ENCODE measurements at regions not wholly inside any gene's neighbourhood (a gene's known extent, or its start where the extent isn't known, plus 50 kb on each side); places are given as distances from the start of the nearest gene placed in this dataset.

GRCh38 chr4:125434136-125434535, 119.4 kb downstream of the FAT4 start:
- DNase-seq = no peak

DNA sequence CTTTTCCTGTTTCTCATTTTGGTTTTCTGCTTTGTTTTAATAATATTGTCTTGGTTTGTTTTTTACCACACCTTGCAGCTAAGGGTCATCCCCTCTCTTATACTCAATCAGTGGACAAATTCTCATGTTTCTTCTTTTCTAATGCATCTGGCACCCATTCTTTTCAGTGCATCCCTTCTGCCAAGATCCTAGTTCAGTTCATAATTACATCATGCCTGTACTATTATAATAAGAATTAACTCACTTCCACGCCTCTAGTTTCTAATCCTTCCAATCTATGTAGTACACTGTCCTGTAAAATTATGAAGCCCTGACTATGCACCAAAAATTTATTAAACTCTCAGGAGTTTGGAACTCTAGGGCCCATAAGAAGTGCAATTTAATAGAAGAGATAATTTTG, 126.1 kb downstream of the FAT4 start:
- DNase-seq = peak; percentile 7 to 21 (median 18)

DNA sequence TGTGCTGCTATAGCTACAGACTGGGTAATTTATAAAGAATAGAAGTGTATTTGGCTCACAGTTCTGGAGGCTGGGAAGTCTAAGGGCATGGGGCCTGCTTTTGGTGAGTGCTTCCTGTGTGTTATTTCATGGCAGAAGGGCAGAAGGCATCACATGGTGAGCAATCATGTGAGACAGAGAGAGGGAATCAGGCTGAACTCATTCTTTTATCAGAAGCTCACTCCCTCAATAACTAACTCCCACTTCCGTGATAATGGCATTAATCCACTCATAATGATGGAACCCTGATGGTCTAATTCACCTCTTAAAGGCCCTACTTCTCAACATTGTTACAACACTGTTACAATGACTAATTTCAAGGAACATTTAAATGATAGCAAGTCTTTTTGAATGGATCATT, 129.4 kb downstream of the FAT4 start:
- no peak for DNase-seq

DNA sequence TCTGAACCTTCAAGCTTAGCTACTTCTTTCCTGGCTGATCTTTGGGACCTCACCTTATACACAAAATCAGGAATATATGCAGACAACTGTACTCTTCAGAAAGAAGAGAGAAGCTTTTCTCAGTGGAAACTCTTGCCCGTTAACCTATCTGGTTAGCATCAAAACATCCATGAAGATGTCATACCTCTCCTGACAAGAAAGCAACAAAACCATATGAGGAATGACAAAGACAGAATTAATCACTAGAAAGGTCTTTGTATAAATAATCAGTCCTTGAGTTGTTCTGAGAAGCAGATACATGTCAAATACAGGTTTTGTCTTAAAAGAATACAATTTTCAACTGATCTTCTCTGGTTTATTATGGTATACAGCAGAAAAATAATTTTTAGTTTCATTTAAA, 130.8 kb downstream of the FAT4 start:
- no peak for DNase-seq

DNA sequence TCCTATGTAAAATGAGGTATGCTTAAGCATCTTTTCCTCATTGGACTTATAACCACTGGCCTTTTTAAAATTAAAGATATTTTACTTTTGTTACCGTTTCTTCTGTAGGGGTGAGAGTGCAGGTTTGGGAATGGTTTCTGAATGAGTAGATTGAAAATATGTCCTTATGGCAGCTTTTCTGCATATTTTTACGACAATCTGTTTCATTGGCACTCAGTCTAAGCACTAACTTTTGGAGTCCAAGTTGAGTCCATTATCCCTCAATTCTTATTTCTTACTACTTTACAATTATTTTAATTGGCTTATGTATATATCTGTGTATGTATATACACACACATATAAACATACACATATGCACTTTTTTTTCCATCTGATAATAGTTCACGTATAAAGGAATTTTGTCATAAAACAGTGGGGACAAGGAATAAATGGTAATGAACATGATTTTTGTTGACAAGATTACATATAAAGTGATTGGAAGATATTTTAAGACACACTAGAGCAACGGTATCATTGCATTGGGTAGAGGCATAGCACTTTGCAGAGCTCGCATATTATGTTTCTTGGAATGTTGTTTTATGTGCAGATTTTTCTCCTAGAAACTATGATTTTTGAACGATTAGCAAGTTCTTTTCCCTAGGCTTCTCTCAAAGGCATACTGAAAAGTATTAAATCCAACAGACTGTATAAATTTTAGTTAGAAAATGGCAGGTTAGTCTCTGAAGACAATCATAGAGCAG, 133.0 kb downstream of the FAT4 start:
- no peak for DNase-seq

- no peak for DNase-seq
Observed at GRCh38 chr4:125456075-125456474, 141.3 kb downstream of the FAT4 start.

GRCh38 chr4:125459531-125459930, 144.8 kb downstream of the FAT4 start:
- DNase-seq = no peak

GRCh38 chr4:125461676-125462363, 147.1 kb downstream of the FAT4 start:
- no peak for DNase-seq

DNA sequence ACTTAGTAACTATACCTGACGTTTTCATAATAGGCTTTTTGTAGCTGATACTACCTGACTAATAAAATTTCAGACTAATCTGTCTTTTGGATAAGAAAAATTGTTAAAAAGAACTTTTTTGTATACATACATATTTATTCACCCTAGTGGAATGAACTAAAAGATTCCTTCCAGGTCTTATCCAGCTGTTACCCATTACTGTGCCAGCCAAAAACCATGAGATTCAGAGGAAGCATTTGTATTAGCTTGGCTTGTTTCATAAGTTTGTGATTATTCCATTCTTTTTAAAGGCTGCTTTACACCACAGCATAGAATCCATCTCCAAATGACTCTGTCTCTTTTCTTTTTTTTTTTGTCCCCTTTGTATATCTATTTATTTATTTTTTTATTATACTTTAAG, 149.4 kb downstream of the FAT4 start:
- DNase-seq = no peak

- DNase-seq = no peak
Observed at GRCh38 chr4:125481334-125482045, 166.7 kb downstream of the FAT4 start.

GRCh38 chr4:125482822-125483221, 168.1 kb downstream of the FAT4 start:
- no peak for DNase-seq

GRCh38 chr4:125483278-125483677, 168.5 kb downstream of the FAT4 start:
- DNase-seq = peak in 1 of 3 donors; percentile 8

GRCh38 chr4:125484912-125485311, 170.2 kb downstream of the FAT4 start:
- DNase-seq = no peak

DNA sequence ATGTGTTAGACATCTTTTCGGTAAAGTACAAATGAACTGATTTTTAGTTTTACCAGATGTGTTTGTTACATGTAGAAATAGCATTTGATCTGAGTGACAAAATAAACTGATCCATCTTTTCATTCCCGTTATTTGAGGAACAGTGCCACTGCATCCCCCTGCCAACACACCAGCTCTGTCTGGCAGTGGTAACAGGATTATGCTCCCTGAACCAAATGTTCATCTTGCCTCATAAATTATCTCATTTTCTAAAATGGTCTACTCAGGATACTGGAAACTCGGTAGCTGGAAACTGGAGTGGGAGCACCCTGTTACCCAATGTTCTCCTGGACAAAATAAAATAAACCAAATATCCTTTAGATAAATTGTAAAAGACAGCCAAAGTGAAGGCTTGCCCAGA, 171.6 kb downstream of the FAT4 start:
- DNase-seq = peak in 1 of 3 donors; percentile 46

DNA sequence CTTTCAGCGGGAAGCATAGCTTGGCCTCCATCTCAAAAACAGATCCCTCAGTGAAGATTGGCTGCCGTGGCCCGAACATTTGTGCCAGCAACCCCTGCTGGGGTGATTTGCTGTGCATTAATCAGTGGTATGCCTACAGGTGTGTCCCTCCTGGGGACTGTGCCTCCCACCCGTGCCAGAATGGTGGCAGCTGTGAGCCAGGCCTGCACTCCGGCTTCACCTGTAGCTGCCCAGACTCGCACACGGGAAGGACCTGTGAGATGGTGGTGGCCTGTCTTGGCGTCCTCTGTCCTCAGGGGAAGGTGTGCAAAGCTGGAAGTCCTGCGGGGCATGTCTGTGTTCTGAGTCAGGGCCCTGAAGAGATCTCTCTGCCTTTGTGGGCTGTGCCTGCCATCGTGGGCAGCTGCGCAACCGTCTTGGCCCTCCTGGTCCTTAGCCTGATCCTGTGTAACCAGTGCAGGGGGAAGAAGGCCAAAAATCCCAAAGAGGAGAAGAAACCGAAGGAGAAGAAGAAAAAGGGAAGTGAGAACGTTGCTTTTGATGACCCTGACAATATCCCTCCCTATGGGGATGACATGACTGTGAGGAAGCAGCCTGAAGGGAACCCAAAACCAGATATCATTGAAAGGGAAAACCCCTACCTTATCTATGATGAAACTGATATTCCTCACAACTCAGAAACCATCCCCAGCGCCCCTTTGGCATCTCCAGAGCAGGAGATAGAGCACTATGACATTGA, 175.4 kb downstream of the FAT4 start:
- no peak for DNase-seq

DNA sequence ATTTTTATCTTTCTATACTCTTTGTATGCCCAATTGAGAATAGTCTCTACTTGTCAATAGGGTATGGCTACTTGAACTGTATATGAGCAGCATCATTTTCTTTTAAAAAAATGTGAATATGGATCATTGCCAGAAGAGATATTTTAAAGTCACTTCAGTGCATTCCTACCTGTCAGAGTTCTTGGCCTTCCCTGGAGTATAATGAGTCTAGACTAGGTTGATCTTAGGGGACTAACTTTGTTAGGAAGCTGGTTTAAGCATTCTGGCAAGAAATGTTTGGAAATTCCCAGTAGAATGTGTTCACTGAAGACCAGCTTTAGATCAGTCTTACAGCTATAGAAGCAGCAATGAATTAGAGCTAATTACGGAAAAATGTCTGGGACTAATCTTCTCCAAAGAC, 178.2 kb downstream of the FAT4 start:
- DNase-seq = peak in 1 of 3 donors; percentile 36

DNA sequence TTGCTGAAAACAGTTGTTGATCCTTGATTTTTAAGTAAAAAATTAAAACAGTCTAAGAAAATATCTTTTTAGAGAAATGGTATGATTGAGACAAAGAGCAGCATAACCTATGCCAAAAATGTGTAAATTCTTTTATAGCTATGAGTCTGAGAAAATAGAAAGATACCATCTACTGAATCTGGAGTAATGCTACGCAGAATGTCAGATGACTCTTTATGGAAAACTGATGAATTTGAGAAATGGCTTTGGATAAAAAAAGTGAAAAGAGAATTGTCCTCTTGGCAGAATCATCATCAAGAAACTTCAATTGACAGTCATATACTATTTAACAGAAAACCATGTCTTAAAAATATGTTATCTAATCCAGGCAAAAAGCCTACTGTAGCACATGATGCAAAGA, 183.1 kb downstream of the FAT4 start:
- no peak for DNase-seq

GRCh38 chr4:125498981-125499380, 184.2 kb downstream of the FAT4 start:
- DNase-seq = no peak

GRCh38 chr4:125501090-125501489, 186.3 kb downstream of the FAT4 start:
- no peak for DNase-seq

GRCh38 chr4:125501568-125501967, 186.8 kb downstream of the FAT4 start:
- DNase-seq = no peak

DNA sequence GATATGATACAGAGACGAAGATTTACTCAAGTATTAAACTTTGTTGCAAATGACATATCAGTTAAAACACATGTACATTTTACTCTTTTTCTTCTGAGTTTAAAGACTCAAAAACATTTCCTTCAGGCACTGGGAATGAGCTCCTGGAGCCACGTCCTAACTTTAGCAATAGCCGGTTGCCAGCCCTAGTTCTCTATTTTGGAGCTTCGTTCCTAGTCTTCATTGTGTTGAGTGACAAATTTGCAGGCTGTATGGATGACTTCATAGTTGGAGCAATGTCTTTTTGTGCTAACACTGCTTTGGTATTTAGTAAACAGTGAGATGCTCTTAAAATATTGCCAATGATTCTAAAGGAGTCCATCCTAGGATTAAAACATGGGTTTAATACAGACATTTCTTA, 190.9 kb downstream of the FAT4 start:
- DNase-seq = peak; percentile 37 to 62 (median 59)

GRCh38 chr4:125507141-125507540, 192.4 kb downstream of the FAT4 start:
- DNase-seq = no peak

Measured in muscle of back (tissue), 3 donors.